SK-MEL-5 (cell line): ENCODE measurements at regions not wholly inside any gene's neighbourhood (a gene's known extent, or its start where the extent isn't known, plus 50 kb on each side); places are given as distances from the start of the nearest gene placed in this dataset.

Experiments used
- DNase-seq: peaks from one replicate; pipeline ENCODE4 v3.0.0-alpha.2; 2016; ENCODE audit warnings: low read depth, low spot score
- in situ Hi-C: cut with HindIII; loops from 2 replicates; pipeline ENCODE4 v1.10.0; 2016; ENCODE audit warnings: low sequenced_read_pairs, high pct_unique_total_duplicates, low pct_unique_long_range_greater_than_20kb

- in situ Hi-C loops, result no loop called here
- DNase-seq, result no peak
Observed at GRCh38 chr15:37165395-37165794, 65.0 kb upstream of the MEIS2 start.

- in situ Hi-C loops, result no loop called here
Observed at GRCh38 chr15:37166402-37166801, 66.1 kb upstream of the MEIS2 start.

GRCh38 chr15:37181339-37181738 lies 81.0 kb upstream of the MEIS2 start:
- DNase-seq, result no peak
- in situ Hi-C loops, result no loop called here

More at GRCh38 chr15:37166402-37166801, 66.1 kb upstream of the MEIS2 start:
- no peak for DNase-seq

- DNase-seq, result no peak
- in situ Hi-C loops, result no loop called here
Observed at GRCh38 chr15:37199545-37199944, 99.2 kb upstream of the MEIS2 start.

GRCh38 chr15:37203050-37203449 lies 102.7 kb upstream of the MEIS2 start:
- DNase-seq, result no peak
- in situ Hi-C loops, result no loop called here

GRCh38 chr15:37204692-37205091 lies 104.3 kb upstream of the MEIS2 start:
- peak; percentile 52 for DNase-seq
- in situ Hi-C loops, result no loop called here

GRCh38 chr15:37206690-37207089 lies 106.3 kb upstream of the MEIS2 start:
- in situ Hi-C loops, result no loop called here
- no peak for DNase-seq

- no peak for DNase-seq
- in situ Hi-C loops, result no loop called here
Observed at GRCh38 chr15:37208146-37209040, 108.0 kb upstream of the MEIS2 start.

GRCh38 chr15:37209041-37209363 lies 108.7 kb upstream of the MEIS2 start:
- in situ Hi-C loops, result no loop called here
- no peak for DNase-seq

- in situ Hi-C loops, result no loop called here
- DNase-seq, result no peak
Observed at GRCh38 chr15:37217567-37217966, 117.2 kb upstream of the MEIS2 start.

- DNase-seq, result no peak
- in situ Hi-C loops, result no loop called here
Observed at GRCh38 chr15:37218351-37218916, 118.1 kb upstream of the MEIS2 start.

- in situ Hi-C loops, result no loop called here
- no peak for DNase-seq
Observed at GRCh38 chr15:37219211-37219701, 118.9 kb upstream of the MEIS2 start.

- no peak for DNase-seq
- in situ Hi-C loops, result no loop called here
Observed at GRCh38 chr15:37220949-37221670, 120.8 kb upstream of the MEIS2 start.

GRCh38 chr15:37221671-37222145 lies 121.4 kb upstream of the MEIS2 start:
- no peak for DNase-seq
- in situ Hi-C loops, result no loop called here

- in situ Hi-C loops, result no loop called here
- no peak for DNase-seq
Observed at GRCh38 chr15:37223089-37223488, 122.7 kb upstream of the MEIS2 start.

GRCh38 chr15:37229855-37230619 lies 129.7 kb upstream of the MEIS2 start:
- in situ Hi-C loops, result no loop called here
- no peak for DNase-seq

GRCh38 chr15:37245358-37245757 lies 145.0 kb upstream of the MEIS2 start:
- DNase-seq, result no peak
- in situ Hi-C loops, result no loop called here

- in situ Hi-C loops, result no loop called here
- DNase-seq, result no peak
Observed at GRCh38 chr15:37246065-37246464, 145.7 kb upstream of the MEIS2 start.
